MM.1S (cell line): ENCODE measurements at regions not wholly inside any gene's neighbourhood (a gene's known extent, or its start where the extent isn't known, plus 50 kb on each side); places are given as distances from the start of the nearest gene placed in this dataset.

Experiments
- CTCF ChIP-seq: fragments of 300-600 bp; sonication (generic); IDR thresholded peaks from 2 replicates; pipeline ENCODE4 v1.5.1; 2016; ENCODE audit warnings: antibody characterized with exemption, low read length, mixed read lengths
- EZH2 ChIP-seq: fragments of 300-600 bp; sonication (generic); optimal IDR thresholded peaks from 2 replicates; pipeline ENCODE3; 2017; ENCODE audit warnings: low read depth, mild to moderate bottlenecking, antibody characterized with exemption, low read length, mixed read lengths
- EZH2phosphoT487 ChIP-seq: fragments of 300-600 bp; sonication (generic); IDR thresholded peaks from 2 replicates; pipeline ENCODE4 v1.6.1; 2018; ENCODE audit warnings: antibody characterized with exemption, low read length

- no peak for TF ChIP-seq CTCF
- no peak for TF ChIP-seq EZH2phosphoT487
- no peak for TF ChIP-seq EZH2
Observed at GRCh38 chr5:38707352-38708210, 138.2 kb upstream of the OSMR start.
